ENCODE measurements at regions not wholly inside any gene's neighbourhood (a gene's known extent, or its start where the extent isn't known, plus 50 kb on each side); places are given as distances from the start of the nearest gene placed in this dataset.

DNA sequence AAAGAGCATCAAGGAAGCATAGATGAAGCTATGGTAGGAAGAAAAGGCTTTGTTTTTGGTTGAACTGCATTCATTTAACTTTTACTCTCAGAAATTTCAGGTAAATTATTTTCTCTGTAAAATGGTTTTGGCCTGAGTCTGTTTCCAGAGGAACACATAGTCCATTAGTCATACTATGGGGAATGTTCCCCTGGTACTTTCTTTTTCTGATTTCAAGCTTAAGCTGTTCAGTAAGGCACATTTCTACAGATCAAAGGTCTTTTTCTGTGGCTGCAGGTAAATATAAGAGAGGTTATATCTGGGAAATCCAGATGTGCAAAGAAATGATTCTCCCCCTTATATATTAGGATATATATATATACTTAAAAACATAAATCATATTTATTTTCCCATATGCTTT, 1744.4 kb upstream of the ADGRL3 start:
- TF ChIP-seq, protein P1, sequence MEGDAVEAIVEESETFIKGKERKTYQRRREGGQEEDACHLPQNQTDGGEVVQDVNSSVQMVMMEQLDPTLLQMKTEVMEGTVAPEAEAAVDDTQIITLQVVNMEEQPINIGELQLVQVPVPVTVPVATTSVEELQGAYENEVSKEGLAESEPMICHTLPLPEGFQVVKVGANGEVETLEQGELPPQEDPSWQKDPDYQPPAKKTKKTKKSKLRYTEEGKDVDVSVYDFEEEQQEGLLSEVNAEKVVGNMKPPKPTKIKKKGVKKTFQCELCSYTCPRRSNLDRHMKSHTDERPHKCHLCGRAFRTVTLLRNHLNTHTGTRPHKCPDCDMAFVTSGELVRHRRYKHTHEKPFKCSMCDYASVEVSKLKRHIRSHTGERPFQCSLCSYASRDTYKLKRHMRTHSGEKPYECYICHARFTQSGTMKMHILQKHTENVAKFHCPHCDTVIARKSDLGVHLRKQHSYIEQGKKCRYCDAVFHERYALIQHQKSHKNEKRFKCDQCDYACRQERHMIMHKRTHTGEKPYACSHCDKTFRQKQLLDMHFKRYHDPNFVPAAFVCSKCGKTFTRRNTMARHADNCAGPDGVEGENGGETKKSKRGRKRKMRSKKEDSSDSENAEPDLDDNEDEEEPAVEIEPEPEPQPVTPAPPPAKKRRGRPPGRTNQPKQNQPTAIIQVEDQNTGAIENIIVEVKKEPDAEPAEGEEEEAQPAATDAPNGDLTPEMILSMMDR (IDR thresholded peaks at IDR 0.05) = no peak
- no peak for TF ChIP-seq POLR2A (IDR thresholded peaks at IDR 0.05)

Data from Peyer's patch (tissue), 4 donors.